WTC11 (cell line): ENCODE measurements at regions not wholly inside any gene's neighbourhood (a gene's known extent, or its start where the extent isn't known, plus 50 kb on each side); places are given as distances from the start of the nearest gene placed in this dataset.

Source experiments
- ATAC-seq: fragments of 200-7000 bp; cut with Tn5 transposase; 2 replicates; pipeline ENCODE4 v1.10.0; 2021; ENCODE audit warnings: mild to moderate bottlenecking, moderate library complexity
- CTCF ChIA-PET: fragments of 300-600 bp; sonication (Branson Sonifier 250); formaldehyde crosslinking; loops from one replicate; lab custom pipeline; 2021; ENCODE audit warnings: antibody characterized with exemption; lab: Charles Lee
- POLR2A ChIA-PET: fragments of 350-600 bp; sonication (Branson Sonifier 250); formaldehyde crosslinking; loops from one replicate; lab custom pipeline; 2021; ENCODE audit warnings: antibody characterized with exemption; lab: Charles Lee
- DNase-seq: peaks from one replicate; pipeline ENCODE4 v3.0.0; 2021; ENCODE audit warnings: low spot score
- H3K27ac Mint-ChIP-seq: 2 replicates; pipeline ENCODE4 v1.8.0; 2021; ENCODE audit warnings: mixed read lengths
- H3K27me3 Mint-ChIP-seq: 2 replicates; pipeline ENCODE4 v1.8.0; 2021; ENCODE audit warnings: low read depth, mild to moderate bottlenecking, moderate library complexity, mixed read lengths
- H3K36me3 Mint-ChIP-seq: 2 replicates; pipeline ENCODE4 v1.8.0; 2021; ENCODE audit warnings: mixed read lengths
- H3K4me1 Mint-ChIP-seq: 2 replicates; pipeline ENCODE4 v1.8.0; 2022; ENCODE audit warnings: mixed read lengths
- H3K4me3 Mint-ChIP-seq: 2 replicates; pipeline ENCODE4 v1.8.0; 2021; ENCODE audit warnings: mild to moderate bottlenecking, moderate library complexity, mixed read lengths
- H3K9me3 Mint-ChIP-seq: 2 replicates; pipeline ENCODE4 v1.8.0; 2021; ENCODE audit warnings: mixed read lengths
- AFF4 ChIP-seq: sonication (generic); formaldehyde crosslinking; IDR thresholded peaks from 2 replicates; pipeline ENCODE4 v1.8.1; 2023; ENCODE audit warnings: mild to moderate bottlenecking, missing genetic modification reagents, borderline replicate concordance
- ATF1 ChIP-seq: sonication (generic); formaldehyde crosslinking; IDR thresholded peaks from 2 replicates; pipeline ENCODE4 v1.8.1; 2023; ENCODE audit warnings: mild to moderate bottlenecking, moderate library complexity, missing genetic modification reagents
- CREB1 ChIP-seq: sonication (generic); formaldehyde crosslinking; IDR thresholded peaks from 2 replicates; pipeline ENCODE4 v1.8.0; 2023; ENCODE audit warnings: mild to moderate bottlenecking, missing genetic modification reagents
- FOXK1 ChIP-seq: sonication (generic); formaldehyde crosslinking; IDR thresholded peaks from 2 replicates; pipeline ENCODE4 v1.8.0; 2022; ENCODE audit warnings: mild to moderate bottlenecking, moderate library complexity, missing genetic modification reagents
- FOXP1 ChIP-seq: sonication (generic); formaldehyde crosslinking; IDR thresholded peaks from 2 replicates; pipeline ENCODE4 v1.8.0; 2022; ENCODE audit warnings: missing genetic modification reagents, mild to moderate bottlenecking, moderate library complexity, borderline replicate concordance
- FOXP4 ChIP-seq: sonication (generic); formaldehyde crosslinking; IDR thresholded peaks from 2 replicates; pipeline ENCODE4 v1.8.0; 2022; ENCODE audit warnings: mild to moderate bottlenecking, missing genetic modification reagents
- NR1H2 ChIP-seq: sonication (generic); formaldehyde crosslinking; IDR thresholded peaks from 2 replicates; pipeline ENCODE4 v1.9.0; 2021; ENCODE audit warnings: mild to moderate bottlenecking, moderate library complexity, missing genetic modification reagents
- SMAD4 ChIP-seq: sonication (generic); formaldehyde crosslinking; IDR thresholded peaks from 2 replicates; pipeline ENCODE4 v1.8.0; 2022; ENCODE audit warnings: mild to moderate bottlenecking, missing genetic modification reagents
- ZNF232 ChIP-seq: sonication (generic); formaldehyde crosslinking; IDR thresholded peaks from 2 replicates; pipeline ENCODE4 v1.8.0; 2022; ENCODE audit warnings: mild to moderate bottlenecking, missing genetic modification reagents
- ZNF532 ChIP-seq: fragments of 250-450 bp; sonication (Bioruptor Pico); IDR thresholded peaks from 2 replicates; pipeline ENCODE4 v1.9.0; 2021; ENCODE audit warnings: mild to moderate bottlenecking, borderline replicate concordance
- TF ChIP-seq, protein P1 (sequence below): sonication (generic); formaldehyde crosslinking; IDR thresholded peaks from 2 replicates; pipeline ENCODE4 v1.8.1; 2022; ENCODE audit warnings: low read depth, missing genetic modification reagents, borderline replicate concordance
- TF ChIP-seq, protein P2 (sequence below): sonication (generic); formaldehyde crosslinking; IDR thresholded peaks from 2 replicates; pipeline ENCODE4 v1.8.0; 2022; ENCODE audit warnings: mild to moderate bottlenecking, missing genetic modification reagents

DNA sequence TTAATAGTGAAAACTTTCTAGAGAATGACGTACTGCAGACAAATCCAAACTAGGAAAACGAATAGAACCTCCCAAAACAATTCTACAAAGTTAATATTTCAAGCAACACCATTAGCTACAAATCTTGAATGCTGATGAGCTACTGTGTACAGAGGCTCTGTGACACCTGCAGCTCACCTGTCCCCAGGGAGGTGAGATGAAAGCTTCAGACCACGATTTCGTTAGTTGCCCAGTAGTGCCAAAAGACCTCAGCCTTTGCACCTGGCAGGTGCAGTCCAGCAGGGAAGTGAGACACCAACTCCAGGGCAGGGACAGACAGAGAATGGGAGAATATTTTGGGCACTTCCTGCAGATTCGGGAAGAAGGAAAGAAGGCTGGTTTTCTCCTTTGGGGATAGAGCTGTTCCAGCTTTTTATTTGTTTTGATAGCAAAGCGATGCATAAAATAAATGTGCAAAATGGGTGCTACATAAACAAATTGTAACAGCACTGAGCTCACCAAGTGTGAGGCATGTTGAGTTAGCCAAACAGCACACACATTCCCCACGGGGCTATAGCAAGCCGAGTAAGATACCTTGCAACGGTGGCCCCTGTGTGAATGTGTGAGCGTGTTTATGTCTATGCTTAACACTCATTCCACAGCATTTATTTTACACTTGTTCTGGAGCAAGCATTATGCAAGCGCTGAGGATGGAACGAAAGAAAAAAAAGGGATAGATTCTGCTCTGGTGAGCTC lies 1024.8 kb upstream of the AUTS2 start:
- POLR2A ChIA-PET: no interaction called here
- no peaks in the 10 kb centered on the region for H3K27me3 Mint-ChIP-seq
- CTCF ChIA-PET: interaction anchor here (2.3 kb wide), 1 partner anchor 9 kb away, joined by 10 read pairs; no protein-coding TSS in a partner anchor
- no peak for DNase-seq
- TF ChIP-seq ATF1 (CRISPR knock-in tag) (no peak), NR1H2 (CRISPR knock-in tag) (no peak), ZNF232 (CRISPR knock-in tag) (no peak), SMAD4 (CRISPR knock-in tag) (no peak), FOXP4 (CRISPR knock-in tag) (no peak), ZNF532 (no peak), AFF4 (CRISPR knock-in tag) (no peak)
- TF ChIP-seq, protein P1, sequence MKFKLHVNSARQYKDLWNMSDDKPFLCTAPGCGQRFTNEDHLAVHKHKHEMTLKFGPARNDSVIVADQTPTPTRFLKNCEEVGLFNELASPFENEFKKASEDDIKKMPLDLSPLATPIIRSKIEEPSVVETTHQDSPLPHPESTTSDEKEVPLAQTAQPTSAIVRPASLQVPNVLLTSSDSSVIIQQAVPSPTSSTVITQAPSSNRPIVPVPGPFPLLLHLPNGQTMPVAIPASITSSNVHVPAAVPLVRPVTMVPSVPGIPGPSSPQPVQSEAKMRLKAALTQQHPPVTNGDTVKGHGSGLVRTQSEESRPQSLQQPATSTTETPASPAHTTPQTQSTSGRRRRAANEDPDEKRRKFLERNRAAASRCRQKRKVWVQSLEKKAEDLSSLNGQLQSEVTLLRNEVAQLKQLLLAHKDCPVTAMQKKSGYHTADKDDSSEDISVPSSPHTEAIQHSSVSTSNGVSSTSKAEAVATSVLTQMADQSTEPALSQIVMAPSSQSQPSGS: no peak
- H3K4me3 Mint-ChIP-seq: no peak overlapping the region
- H3K27ac Mint-ChIP-seq: no peak overlapping the region
- H3K36me3 Mint-ChIP-seq: no peaks in the 10 kb centered on the region
- ATAC-seq: no peak
- H3K4me1 Mint-ChIP-seq: no peaks in the 10 kb centered on the region
- peaks cover 6% of the 10 kb centered on the region for H3K9me3 Mint-ChIP-seq

- ATAC-seq (no peak), DNase-seq (no peak)
- TF ChIP-seq FOXK1 (CRISPR knock-in tag) (no peak), FOXP1 (CRISPR knock-in tag) (no peak), CREB1 (CRISPR knock-in tag) (no peak)
- TF ChIP-seq, protein P2, sequence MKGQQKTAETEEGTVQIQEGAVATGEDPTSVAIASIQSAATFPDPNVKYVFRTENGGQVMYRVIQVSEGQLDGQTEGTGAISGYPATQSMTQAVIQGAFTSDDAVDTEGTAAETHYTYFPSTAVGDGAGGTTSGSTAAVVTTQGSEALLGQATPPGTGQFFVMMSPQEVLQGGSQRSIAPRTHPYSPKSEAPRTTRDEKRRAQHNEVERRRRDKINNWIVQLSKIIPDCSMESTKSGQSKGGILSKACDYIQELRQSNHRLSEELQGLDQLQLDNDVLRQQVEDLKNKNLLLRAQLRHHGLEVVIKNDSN: no peak
- H3K27ac Mint-ChIP-seq: no peak overlapping the region
- no peaks in the 10 kb centered on the region for H3K4me1 Mint-ChIP-seq
- peaks cover 6% of the 10 kb centered on the region; the same call in 1 of the 2 replicates for H3K36me3 Mint-ChIP-seq
- H3K9me3 Mint-ChIP-seq: peaks cover 25% of the 10 kb centered on the region
- POLR2A ChIA-PET: no interaction called here
- H3K27me3 Mint-ChIP-seq: no peaks in the 10 kb centered on the region
- CTCF ChIA-PET: no interaction called here
- H3K4me3 Mint-ChIP-seq: no peak overlapping the region
Observed at GRCh38 chr7:68576366-68576765, 1021.9 kb upstream of the AUTS2 start.
